ENCODE measurements at regions not wholly inside any gene's neighbourhood (a gene's known extent, or its start where the extent isn't known, plus 50 kb on each side); places are given as distances from the start of the nearest gene placed in this dataset.

DNA sequence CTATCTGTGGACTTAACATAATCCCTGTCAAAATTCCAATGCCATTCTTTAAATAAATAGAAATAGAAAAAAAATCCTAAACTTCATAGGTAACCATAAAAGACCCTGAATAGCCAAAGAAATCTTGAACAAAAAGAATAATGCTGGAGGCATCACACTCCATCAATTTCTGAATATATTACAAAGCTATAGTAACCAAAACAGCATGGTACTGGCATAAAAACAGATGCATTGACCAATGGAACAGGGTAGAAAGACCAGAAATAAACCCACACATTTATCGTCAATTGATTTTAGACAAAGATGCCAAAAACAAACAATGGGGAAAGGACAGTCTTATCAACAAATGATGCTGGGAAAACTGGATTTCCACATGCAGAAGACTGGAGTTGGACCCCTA lies 205.7 kb downstream of the VAPA start:
- no peak for TF ChIP-seq EZH2 (IDR thresholded peaks at IDR 0.05)
- TF ChIP-seq POLR2AphosphoS5 (IDR thresholded peaks at IDR 0.05; ENCODE audit: borderline replicate concordance, low read depth, low read length), result no peak
- no peak for TF ChIP-seq FOXP2 (optimal IDR thresholded peaks at IDR 0.05; ENCODE audit: control extremely low read depth, extremely low read length, insufficient read depth)
